GM21619 (cell line): ENCODE measurements at regions not wholly inside any gene's neighbourhood (a gene's known extent, or its start where the extent isn't known, plus 50 kb on each side); places are given as distances from the start of the nearest gene placed in this dataset.
A peak's percentile ranks its signal among the peaks of the same experiment; 100 is the strongest.

Experiments used
- ATAC-seq: cut with Tn5 transposase; IDR thresholded peaks from one replicate; pipeline ENCODE4 v1.9.1; 2021; ENCODE audit not compliant: unreplicated experiment

DNA sequence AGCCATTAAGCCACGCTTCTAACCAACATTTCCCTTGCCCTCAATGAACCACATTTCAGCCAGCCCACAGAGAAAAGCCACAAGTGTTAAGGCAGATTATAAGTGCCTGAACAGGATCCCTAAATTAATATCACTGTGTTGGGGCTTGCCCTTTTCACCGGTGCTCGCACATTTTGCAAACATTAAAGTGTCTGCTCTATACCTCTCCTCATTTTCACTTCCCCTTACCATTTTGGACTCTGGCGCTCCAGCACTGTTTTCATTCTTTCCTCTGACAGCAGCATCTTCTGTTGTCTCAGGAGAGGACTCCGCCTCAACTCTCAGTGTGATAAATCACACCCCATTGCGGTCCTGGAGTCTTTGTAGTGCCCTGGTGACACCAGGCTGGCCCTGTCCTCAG, 274.2 kb downstream of the BAMBI start:
- ATAC-seq, result peak; percentile 66

DNA sequence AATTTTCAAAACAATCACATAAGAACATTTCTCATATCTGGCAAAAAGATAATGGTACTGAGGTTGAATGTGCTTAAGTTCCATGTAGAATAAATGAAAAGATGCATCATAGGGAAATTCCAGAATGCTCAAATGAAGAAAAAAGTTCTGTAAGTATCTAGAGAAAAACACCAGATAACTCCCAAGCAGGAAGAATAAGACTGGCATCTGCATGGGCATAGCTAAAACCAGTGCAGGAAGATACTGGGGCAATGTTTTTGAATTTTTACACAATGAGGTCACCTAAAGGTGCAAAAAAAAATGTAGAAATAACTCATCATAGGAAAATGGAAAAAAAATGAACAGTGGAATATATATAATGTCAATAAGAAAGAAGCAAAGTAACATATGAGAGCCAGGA, 275.2 kb downstream of the BAMBI start:
- no peak for ATAC-seq

DNA sequence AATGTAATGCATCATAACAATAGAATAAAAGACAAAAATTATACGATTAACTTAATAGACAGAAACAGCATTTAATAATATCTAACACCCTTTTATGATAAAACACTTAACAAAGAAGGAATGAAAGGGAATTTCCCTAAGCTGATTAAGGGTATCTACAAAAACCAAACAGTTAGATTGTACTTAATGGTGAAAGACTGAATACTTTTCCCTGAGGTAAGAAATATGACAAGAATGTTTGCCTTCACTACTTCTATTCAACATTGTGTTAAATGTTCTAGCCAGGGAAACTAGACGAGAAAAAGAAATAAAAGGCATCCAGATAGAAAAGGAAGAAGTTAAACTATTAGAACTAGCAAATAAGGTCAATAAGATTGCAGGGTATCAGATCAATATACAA, 276.9 kb downstream of the BAMBI start:
- no peak for ATAC-seq

DNA sequence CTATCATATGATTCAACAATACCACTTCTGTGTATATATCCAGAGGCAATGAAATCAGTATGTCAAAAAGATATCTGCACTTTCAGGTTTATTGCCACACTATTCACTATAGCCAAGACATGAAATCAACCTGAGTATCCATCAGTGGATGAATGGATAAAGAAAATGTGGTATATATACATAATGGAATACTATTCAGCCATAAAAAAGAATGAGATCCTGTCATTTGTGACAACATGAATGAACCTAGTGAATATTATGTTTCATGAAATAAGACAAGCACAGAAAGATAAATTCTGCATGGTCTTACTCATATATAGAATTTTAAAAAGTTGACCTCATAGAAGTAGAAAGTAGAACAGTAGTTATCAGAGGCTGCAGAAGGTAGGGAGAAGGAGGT, 281.1 kb downstream of the BAMBI start:
- no peak for ATAC-seq

DNA sequence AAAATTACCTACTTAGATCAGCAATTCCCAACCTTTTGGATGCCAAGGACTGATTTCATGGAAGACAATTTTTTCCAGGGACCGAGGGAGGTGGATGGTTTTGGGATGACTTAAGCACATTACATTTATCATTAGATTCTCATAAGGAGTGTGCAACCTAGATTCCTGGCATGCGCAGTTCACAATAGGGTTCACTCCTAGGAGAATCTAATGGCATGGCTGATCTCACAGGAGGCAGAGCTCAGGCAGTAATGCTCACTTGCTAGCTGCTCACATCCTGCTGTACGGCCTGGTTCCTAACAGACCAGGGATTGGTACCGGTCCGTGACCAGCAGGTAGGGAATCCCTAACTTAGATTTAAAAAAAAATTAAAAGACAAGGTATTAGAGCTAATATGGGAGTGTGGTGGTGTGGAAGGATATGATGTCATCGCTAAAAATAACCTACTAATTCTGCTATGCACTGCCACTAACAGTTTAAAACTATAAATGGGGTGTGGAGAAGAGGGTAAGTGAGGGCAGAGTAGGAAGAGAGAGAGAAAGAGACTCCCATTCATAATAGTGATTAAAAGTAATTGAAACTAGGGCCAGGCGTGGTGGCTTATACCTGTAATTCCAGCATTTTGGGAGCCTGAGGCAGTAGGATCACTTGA, 282.7 kb downstream of the BAMBI start:
- ATAC-seq, result no peak

DNA sequence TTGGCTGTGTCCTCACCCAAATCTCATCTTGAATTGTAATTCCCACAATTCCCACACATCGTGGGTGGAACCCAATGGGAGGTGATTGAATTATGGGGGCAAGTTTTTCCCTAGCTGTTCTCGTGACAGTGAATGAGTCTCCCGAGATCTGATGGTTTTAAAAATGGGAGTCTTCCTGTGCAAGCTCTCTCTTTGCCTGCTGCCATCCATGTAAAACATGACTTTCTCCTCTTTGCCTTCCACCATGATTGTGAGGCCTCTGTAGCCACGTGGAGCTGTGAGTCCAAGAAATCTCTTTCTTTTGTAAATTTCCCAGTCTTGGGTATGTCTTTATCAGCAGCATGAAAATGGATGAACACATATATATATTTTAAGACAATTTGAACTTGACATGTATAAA, 285.4 kb downstream of the BAMBI start:
- ATAC-seq, result no peak

DNA sequence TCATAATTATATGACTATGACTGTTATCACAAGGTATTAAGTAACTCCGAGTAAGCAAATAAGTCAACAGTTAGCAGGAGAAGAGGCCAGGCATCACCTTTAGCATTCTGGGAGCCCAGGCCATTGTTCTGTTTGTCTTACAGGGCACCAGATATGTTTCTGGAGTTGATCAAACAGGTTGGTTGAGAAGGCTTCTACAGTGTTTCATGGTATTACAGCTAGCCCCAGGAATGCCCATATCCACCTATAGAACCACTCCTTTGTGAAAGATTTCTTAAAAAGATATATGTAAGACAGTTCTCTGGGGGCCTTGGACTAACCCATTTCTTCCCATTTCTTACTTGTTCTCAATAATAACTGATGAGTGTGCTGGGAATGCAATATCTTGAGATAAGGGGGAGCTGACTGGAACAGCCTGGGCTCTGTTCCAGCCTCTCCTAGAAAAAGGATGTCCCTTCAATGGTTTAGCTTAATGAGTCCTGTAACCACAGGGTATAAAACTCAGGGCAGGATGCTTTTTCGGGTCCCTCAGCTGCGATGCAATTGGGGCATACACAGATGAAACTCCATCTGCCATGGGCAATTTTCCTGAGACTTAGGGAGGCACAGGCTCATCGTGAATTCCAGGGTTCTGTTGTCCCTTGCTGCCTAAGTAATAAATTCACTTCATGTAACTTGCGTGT, 286.4 kb downstream of the BAMBI start:
- ATAC-seq, result no peak

DNA sequence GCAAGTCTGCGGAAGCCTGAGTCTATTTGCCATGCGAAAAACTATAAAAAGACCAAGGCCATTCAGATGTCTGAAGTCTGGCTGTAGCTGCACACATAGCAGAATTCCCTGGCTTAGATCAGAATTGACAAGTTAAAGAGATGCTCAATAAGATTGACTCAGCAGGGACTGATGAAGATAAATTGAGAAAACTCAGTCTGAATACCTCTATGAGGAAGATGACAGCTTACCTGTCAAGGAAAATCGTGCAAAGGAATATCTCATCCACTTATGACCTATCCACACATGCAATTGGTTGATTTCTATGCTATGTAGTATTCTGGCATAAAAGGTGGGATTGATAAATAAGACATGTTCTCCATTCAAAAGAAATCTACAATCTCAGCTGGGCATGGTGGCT, 288.6 kb downstream of the BAMBI start:
- ATAC-seq, result no peak

DNA sequence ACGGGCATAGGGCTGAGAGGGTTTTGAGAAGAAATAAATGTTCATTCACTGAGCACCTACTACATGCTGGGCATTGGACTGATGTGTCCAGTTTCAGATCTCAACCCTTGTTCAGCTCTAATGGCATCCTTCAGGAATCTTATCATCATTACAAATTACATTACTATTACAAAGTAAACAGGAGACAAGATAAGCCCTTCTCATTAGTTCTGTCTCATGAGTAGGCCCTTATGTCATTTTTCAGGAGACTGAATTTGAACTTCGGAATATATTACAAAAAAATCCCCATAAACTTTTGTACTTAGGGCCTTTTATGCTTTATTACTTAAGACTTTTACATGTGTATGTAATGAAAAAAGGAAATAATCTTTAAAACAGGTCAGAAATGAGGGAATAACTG, 289.7 kb downstream of the BAMBI start:
- ATAC-seq, result no peak

DNA sequence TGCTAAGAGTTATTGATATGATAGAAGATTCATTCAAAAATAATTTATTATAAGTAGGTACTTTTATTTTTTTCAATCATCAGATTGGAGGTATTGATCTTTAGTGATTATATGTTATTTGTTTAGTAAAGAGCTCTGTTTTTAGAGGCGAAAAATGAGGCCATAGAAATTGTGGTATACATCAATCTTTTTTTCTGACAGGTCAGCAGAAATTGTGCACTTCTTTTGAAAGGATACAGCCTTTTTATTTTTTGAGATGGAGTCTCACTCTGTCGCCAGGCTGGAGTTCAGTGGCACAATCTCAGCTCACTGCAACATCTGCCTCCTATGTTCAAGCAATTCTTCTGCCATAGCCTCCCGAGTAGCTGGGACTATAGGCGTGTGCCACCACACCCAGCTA, 292.1 kb downstream of the BAMBI start:
- ATAC-seq, result no peak

DNA sequence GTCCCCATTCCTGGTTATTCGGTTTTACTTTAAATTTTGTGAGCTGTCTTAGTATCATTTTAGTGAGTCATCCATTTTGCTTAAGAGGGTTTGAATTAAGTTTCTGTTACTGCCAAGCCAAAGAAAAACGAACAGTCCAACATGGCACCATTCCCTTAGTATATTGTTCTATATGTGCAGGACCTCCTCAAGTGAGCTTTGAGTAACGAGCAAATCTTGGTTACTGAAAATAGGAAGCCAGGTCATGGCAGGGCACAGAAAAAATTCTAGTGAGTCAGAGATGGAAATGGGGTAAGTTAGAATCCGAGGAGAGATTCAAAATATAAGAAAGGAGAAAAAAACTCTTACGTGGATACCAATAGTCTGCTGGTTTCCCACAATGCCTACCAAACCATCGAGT, 292.9 kb downstream of the BAMBI start:
- ATAC-seq, result no peak

DNA sequence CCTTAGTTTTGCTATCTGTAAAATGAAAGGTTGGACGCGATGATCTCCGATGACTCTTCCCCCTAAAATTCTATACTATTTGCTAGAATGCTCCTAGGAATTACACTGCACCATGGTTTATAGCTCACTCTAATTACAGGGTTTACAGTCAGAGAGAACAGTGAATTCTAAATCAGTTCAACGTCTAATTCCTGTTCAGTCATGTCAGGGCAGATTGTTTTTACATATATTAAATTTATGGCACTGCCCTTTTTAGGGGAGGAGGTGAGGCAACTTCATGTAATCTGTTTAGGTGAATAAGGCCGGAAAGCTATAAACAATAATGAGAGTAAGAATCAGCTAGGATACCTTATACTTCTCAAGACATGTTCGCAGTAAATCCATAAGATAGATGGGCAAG, 293.9 kb downstream of the BAMBI start:
- ATAC-seq, result no peak

DNA sequence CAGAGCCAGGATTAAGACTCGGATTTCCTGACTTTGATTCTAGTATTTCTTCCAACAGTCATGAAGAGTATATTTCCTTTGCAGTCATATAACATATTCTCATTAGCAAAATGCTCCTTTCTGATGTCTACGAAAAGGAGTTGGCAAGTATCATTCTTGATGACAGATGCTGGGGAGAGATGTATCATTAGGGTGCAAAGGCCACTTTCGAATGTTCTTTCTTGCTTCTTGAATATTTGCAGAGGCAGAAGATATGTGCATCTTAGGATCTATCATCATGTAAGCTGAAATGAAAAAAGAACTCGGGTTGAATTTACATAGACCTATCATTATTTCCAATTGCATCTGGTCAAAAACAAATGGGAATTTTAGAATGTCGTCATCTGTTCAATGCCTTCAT, 294.4 kb downstream of the BAMBI start:
- no peak for ATAC-seq

DNA sequence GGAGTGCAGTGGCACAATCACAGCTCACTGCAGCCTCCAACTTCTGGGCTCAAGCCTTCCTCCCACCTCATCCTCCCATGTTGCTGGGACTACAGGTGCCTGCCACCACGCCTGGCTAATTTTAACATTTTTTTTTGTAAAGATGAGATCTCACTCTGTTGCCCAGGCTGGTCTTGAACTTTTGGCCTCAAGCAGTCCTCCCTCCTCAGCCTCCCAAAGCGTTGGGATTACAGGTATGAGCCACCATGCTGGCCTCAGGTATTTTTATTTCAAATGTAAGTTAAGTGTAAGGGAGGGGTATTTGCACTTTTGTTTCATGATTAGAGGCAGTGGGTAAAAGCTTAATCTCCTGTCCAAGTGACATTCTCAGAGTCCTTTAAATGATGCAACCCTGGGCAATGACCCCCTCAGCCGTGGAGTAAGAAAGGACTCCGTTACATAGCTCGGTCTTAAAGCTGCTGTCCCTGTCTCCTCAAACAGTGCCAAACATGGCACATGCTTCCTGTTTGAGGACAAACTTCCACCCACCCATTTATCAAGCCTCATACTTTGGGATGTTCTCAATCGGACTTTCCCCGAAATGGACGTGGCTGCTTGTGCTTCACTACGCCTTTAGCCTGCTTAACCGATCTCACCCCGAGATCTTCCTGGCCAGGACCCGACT, 296.1 kb downstream of the BAMBI start:
- no peak for ATAC-seq

DNA sequence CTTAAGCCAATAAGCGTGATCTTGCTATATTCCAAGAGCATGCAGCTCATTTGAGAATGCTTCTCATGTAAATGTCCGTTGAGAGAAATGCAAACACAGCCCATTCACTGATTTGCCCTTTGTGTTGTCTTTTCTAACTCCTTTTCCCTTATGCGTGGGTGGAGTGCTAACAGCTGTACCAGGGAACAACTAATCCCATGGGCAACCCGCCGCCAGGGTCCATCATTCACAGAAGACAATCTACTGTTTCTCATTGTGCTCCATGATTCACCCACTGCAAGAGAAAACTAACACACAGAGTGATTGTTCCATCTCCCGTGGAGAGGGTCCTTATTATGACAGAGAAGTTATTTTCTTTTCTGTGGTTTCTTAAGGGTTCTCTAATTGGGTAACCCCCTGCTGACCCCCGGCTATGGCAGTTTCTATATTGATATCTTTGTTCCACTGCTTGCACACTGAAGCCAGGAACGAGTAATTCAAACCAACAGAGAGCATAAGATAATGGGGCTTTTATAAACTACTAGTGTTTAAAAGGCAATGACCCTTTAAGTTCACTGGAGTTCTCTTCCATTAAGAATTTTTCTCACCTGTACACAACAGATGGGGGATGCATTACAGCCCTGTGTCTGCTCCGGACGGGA, 298.7 kb downstream of the BAMBI start:
- ATAC-seq, result no peak

DNA sequence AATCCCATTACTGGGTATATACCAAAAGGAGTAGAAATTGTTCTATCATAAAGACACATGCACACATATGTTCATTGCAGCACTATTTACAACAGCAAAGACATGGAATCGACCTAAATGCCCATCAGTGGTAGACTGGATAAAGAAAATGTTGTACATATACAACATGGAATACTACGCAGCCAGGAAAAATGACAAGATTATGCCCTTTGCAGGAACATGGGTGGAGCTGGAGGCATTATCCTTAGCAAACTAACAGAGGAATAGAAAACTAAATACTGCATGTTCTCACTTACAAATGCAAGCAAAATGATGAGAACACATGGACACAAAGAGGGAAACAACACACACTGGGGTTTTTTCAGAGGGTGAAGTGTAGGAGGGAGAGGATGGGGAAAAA, 300.2 kb downstream of the BAMBI start:
- no peak for ATAC-seq

DNA sequence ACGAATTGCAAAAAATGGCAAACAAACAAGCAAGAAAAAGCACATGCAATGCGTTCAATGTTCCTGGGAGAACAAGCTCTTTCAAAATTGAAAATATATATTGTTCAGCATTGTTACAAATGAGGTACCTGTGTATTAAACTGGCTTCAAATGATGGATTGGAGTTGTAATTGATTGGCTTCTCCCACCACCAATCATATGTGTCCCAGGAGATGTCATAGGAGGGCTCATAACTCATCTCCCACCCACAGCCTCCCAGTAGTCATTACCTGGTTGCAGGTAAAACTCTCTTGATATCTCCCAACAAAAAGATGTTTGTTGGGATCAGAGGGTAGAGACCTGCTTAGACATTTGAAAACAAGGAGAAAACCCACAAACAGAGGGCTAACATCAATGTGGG, 302.9 kb downstream of the BAMBI start:
- no peak for ATAC-seq

DNA sequence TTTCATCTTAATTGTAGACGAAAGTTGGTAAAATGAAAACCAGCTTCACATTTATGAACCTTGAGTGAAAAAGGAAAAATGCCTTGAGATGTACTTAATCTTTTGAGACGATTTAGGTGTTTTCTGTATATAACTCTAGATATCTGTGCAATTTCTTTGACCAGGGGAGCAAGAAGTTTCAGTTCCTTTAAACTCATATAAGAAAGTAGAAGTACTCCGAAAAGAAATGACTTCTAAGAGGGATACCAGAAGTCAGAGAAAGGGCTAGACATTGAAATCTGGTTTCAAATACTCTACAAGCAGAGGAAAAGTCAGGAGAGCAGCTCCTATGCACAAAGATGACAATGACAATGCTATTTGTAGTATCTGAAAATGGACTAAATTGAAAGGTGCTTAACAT, 303.7 kb downstream of the BAMBI start:
- no peak for ATAC-seq

DNA sequence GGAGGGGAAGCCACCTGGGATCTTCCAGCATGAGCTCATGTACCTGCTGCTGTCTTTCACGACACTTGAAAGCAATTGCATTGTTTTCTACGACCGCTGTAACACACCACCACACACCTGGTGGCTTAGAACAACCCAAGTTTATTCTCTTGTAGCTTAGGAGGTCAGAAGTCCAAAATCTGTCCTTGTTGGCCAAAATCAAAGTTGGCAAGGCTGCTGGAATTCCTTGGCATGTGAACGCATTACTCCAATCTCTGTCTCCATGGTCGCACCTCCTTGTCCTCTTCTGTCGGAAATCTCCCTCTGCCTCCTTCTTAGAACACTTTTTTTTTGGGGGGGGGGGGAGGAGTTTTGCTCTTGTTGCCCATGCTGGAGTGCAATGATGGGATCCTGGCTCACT, 305.7 kb downstream of the BAMBI start:
- ATAC-seq, result no peak

DNA sequence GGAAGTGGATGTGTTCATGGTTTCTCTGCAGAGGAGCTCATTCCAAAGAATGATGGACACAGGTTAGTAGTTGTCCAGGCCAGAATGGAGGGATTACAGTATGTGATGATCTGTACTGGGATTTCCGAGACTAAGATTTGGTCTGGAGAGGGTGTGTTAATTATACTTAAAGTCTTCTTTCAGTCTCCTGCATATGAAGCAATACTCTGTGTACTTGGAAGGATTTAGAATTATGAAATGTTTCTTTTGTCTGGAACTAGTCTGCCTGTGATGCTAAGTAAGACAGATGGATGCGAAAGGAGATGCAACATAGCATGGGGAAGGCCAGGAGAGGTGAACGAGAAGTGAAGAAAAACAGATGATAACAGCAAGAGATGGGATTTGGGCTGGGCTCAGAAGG, 305.1 kb upstream of the LYZL1 start:
- no peak for ATAC-seq

DNA sequence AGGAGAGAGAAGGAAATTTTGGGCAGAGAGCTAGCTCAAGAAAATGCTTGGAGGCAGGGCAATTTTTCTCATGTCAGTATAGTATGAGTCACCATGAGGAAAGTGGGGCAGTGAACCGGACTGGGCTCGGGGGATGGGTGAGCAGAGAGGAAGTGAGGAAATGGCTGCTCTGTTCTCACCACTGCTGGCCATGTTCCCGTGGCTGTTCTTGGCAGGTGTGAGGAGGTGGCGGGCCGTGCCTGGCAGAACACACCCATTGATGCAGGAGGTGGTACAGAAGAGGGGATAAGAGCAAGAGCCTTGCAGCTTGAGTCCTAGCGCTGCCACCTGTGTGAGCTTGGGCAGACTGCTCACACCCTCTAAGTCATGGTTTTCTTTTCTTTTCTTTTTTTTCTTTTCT, 304.4 kb upstream of the LYZL1 start:
- peak; percentile 72 for ATAC-seq
